Stomach (tissue), 8 donors: ENCODE measurements at regions not wholly inside any gene's neighbourhood (a gene's known extent, or its start where the extent isn't known, plus 50 kb on each side); places are given as distances from the start of the nearest gene placed in this dataset.

Source experiments
- DNase-seq, 2 donors: peaks; one replicate each; pipeline versions ENCODE4 v3.0.0 to v3.0.0-alpha.2; 2013 to 2019
- H3K27ac ChIP-seq, 5 donors: fragments of 200-600 bp in 4 of 5; sonication (generic) in 4 of 5; one replicate each; pipeline ENCODE4 v1.5.1; 2013 to 2019; ENCODE audit warnings: mild to moderate bottlenecking in 1 of 5, moderate library complexity in 1 of 5
- H3K27me3 ChIP-seq, 3 donors: fragments of 200-600 bp; sonication (generic); one replicate each; pipeline ENCODE4 v1.5.1; 2017 to 2019; ENCODE audit warnings: mixed run types in 1 of 3
- H3K36me3 ChIP-seq, 4 donors: fragments of 200-600 bp; sonication (generic); 1 replicate in 3 of 4; 2 replicates in 1 of 4; pipeline ENCODE4 v1.5.1; 2016 to 2019
- H3K4me1 ChIP-seq, 4 donors: fragments of 200-600 bp; sonication (generic); one replicate each; pipeline ENCODE4 v1.5.1; 2016 to 2019
- H3K4me3 ChIP-seq, 4 donors: fragments of 200-600 bp; sonication (generic) in 3 of 4; one replicate each; pipeline ENCODE4 v1.5.1; 2016 to 2019; ENCODE audit warnings: mild to moderate bottlenecking in 1 of 4
- H3K9me3 ChIP-seq, 4 donors: fragments of 200-600 bp; sonication (generic); one replicate each; pipeline ENCODE4 v1.5.1; 2016 to 2019
- CTCF ChIP-seq, 7 experiments: fragments of 450-650 bp in 4 of 7; fragments of 200-600 bp in 3 of 7; sonication (generic) in 3 of 7; IDR thresholded peaks; one replicate each; pipeline ENCODE4 v1.5.1; 2016 to 2019; ENCODE audit warnings: antibody characterized with exemption in 7 of 7, control low read depth in 2 of 7, mild to moderate bottlenecking in 1 of 7
- EP300 ChIP-seq: sonication (generic); formaldehyde crosslinking; IDR thresholded peaks from one replicate; pipeline ENCODE4 v1.6.1; 2017; ENCODE audit warnings: antibody characterized with exemption
- POLR2A ChIP-seq, 4 donors: fragments of 450-650 bp; IDR thresholded peaks; one replicate each; pipeline ENCODE4 v1.6.1; 2016; ENCODE audit warnings: antibody characterized with exemption in 4 of 4, control low read depth in 2 of 4, mild to moderate bottlenecking in 1 of 4, moderate library complexity in 1 of 4
- POLR2AphosphoS5 ChIP-seq, 3 donors: sonication (generic); formaldehyde crosslinking; IDR thresholded peaks; one replicate each; pipeline ENCODE4 v1.6.1; 2016; ENCODE audit warnings: antibody characterized with exemption in 3 of 3
- WGBS, 5 donors: extraction: QIAGEN DNeasy Blood & Tissue Kit in 3 of 5; methylation state at CpG; one replicate each; pipeline versions ENCODE4 v1.1.5 to v1.1.7; 2013 to 2018; 5-methylcytosine and 5-hydroxymethylcytosine counted together
- intact Hi-C: fragments of 100-400 bp; cut with DNase I; formaldehyde crosslinking; loops from one replicate; pipeline ENCODE4 v1.15.1; 2023; ENCODE audit warnings: low total_unique reads
- donor health status: healthy with polysubstance abuse.
- donor health status: Bipolar disorder and iron deficiency.
- donor health status: healthy.

GRCh38 chr3:159805411-159805772, 183.2 kb upstream of the IL12A start:
- DNase-seq, result no peak
- no peaks in the 10 kb centered on the region for H3K36me3 ChIP-seq
- intact Hi-C loops, result loop anchor here (10.0 kb wide), 1 partner anchor 541 kb away; no protein-coding TSS in a partner anchor
- H3K27ac ChIP-seq, result peak overlapping the region in 3 of 5 donors; percentile 5 to 74 (median 72)
- H3K4me3 ChIP-seq, result no peak overlapping the region
- 65 to 81% (median 72%) methylated on average over 1 of the region's 1 CpG for WGBS, 5 donors
- H3K4me1 ChIP-seq, result peaks cover 4 to 51% (median 29%) of the 10 kb centered on the region in 4 donors
- H3K9me3 ChIP-seq, result no peaks in the 10 kb centered on the region
- H3K27me3 ChIP-seq, result no peaks in the 10 kb centered on the region
- TF ChIP-seq POLR2AphosphoS5 (IDR thresholded peaks at IDR 0.05) (no peak), CTCF (IDR thresholded peaks at IDR 0.05) (peak in 1 of 7 experiments; percentile 2)

- intact Hi-C loops, result loop anchor here (10.0 kb wide), 1 partner anchor 542 kb away; no protein-coding TSS in a partner anchor
- 62 to 69% (median 65%) methylated on average over 5 of the region's 5 CpGs for WGBS, 5 donors
- Histone ChIP-seq H3K4me3 (no peak overlapping the region), H3K9me3 (no peaks in the 10 kb centered on the region), H3K27me3 (no peaks in the 10 kb centered on the region), H3K4me1 (peaks cover 4 to 51% (median 29%) of the 10 kb centered on the region in 4 donors), H3K36me3 (no peaks in the 10 kb centered on the region), H3K27ac (peak overlapping the region in 2 of 5 donors; percentile 72 to 74)
- TF ChIP-seq POLR2A (IDR thresholded peaks at IDR 0.05), result no peak
- no peak for TF ChIP-seq EP300
- TF ChIP-seq POLR2AphosphoS5 (IDR thresholded peaks at IDR 0.05), result no peak
- TF ChIP-seq CTCF (IDR thresholded peaks at IDR 0.05), result no peak
- peak in 1 of 2 donors; percentile 62 for DNase-seq
These were observed 182.2 kb upstream of the IL12A start for GRCh38 chr3:159806412-159806811.

GRCh38 chr3:159807137-159808040, 181.2 kb upstream of the IL12A start:
- no peaks in the 10 kb centered on the region for H3K36me3 ChIP-seq
- TF ChIP-seq EP300 (no peak), CTCF (IDR thresholded peaks at IDR 0.05) (no peak), POLR2AphosphoS5 (IDR thresholded peaks at IDR 0.05) (no peak), POLR2A (IDR thresholded peaks at IDR 0.05) (no peak)
- no peaks in the 10 kb centered on the region for H3K9me3 ChIP-seq
- intact Hi-C loops, result loop anchor here (10.0 kb wide), 1 partner anchor 543 kb away; no protein-coding TSS in a partner anchor
- 34 to 55% (median 42%) methylated on average over 3 of the region's 3 CpGs for whole genome bisulfite sequencing, 5 donors
- no peak for DNase-seq
- H3K27me3 ChIP-seq, result no peaks in the 10 kb centered on the region
- peaks cover 4 to 50% (median 26%) of the 10 kb centered on the region in 4 donors for H3K4me1 ChIP-seq
- H3K4me3 ChIP-seq, result no peak overlapping the region
- peak overlapping the region in 2 of 5 donors; percentile 2 to 72 for H3K27ac ChIP-seq

- TF ChIP-seq POLR2AphosphoS5 (IDR thresholded peaks at IDR 0.05) (no peak), POLR2A (IDR thresholded peaks at IDR 0.05) (no peak), EP300 (no peak), CTCF (IDR thresholded peaks at IDR 0.05) (no peak)
- Histone ChIP-seq H3K27me3 (no peaks in the 10 kb centered on the region), H3K36me3 (no peaks in the 10 kb centered on the region), H3K4me3 (no peak overlapping the region), H3K9me3 (no peaks in the 10 kb centered on the region), H3K4me1 (peaks cover 0 to 36% (median 19%) of the 10 kb centered on the region in 4 donors), H3K27ac (no peak overlapping the region)
- WGBS, 5 donors, result 47 to 58% (median 52%) methylated on average over 8 of the region's 8 CpGs
- peak in 1 of 2 donors; percentile 60 for DNase-seq
- intact Hi-C loops, result no loop called here
These were observed 174.7 kb upstream of the IL12A start for GRCh38 chr3:159813822-159814531.
